Muscle of leg (tissue), 3 donors: ENCODE measurements at regions not wholly inside any gene's neighbourhood (a gene's known extent, or its start where the extent isn't known, plus 50 kb on each side); places are given as distances from the start of the nearest gene placed in this dataset.
"Not testable (repeated sequence)": the region's sequence is repeated elsewhere in the genome, so short reads cannot be mapped to it uniquely, and the experiment has no call there.

Source experiments
- DNase-seq: peaks from one replicate; pipeline ENCODE4 v3.0.0; 2013
- H3K27ac ChIP-seq: one replicate; pipeline ENCODE4 v1.5.1; 2013; ENCODE audit warnings: mild to moderate bottlenecking, low read length, control low read depth
- H3K27me3 ChIP-seq: one replicate; pipeline ENCODE4 v1.6.1; 2013; ENCODE audit warnings: low read length; ENCODE audit not compliant: control insufficient read depth, insufficient read depth
- H3K36me3 ChIP-seq: one replicate; pipeline ENCODE4 v1.6.1; 2013; ENCODE audit warnings: low read length; ENCODE audit not compliant: control insufficient read depth, insufficient read depth
- H3K4me1 ChIP-seq: one replicate; pipeline ENCODE4 v1.6.1; 2013; ENCODE audit warnings: low read length; ENCODE audit not compliant: control insufficient read depth, insufficient read depth
- H3K4me3 ChIP-seq: one replicate; pipeline ENCODE4 v1.5.1; 2013; ENCODE audit warnings: low read length, control low read depth
- H3K9me3 ChIP-seq: replicated peaks from 2 replicates; pipeline ENCODE4 v1.6.1; 2013; ENCODE audit warnings: low read depth, low read length; ENCODE audit not compliant: control insufficient read depth
- WGBS: methylation state at CpG from one replicate; pipeline ENCODE4 v1.1.5; 2013; ENCODE audit warnings: missing lambda C conversion rate; ENCODE audit not compliant: insufficient coverage; 5-methylcytosine and 5-hydroxymethylcytosine counted together

DNA sequence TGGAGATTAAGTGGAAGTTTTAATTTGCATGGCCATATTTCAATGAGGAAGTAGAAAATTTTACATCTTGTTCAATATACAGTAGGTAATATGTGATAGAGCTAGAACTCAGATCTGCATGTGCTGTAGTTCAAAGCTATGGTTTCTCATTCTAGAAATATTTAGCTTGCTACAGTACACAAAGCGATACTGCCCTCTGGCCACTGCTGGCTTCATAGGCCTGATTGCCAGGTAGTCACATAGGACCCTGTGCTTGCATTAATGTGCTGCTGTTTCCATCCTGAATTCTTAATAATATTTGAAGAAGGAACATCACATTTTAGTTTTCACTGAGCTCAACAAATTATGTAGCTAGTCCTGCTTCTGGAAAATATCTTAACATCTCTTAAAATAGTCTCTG, 87.0 kb downstream of the PLSCR2 start:
- H3K36me3 ChIP-seq = no peaks in the 10 kb centered on the region
- no peak overlapping the region for H3K4me3 ChIP-seq

GRCh38 chr3:146380046-146380445, 89.3 kb downstream of the PLSCR2 start:
- no CpG with 5 or more reads among the region's 2 CpGs for WGBS
- no peaks in the 10 kb centered on the region for H3K9me3 ChIP-seq

More for the DNA sequence above, 87.0 kb downstream of the PLSCR2 start:
- Histone ChIP-seq H3K27ac (no peak overlapping the region), H3K4me1 (no peaks in the 10 kb centered on the region), H3K27me3 (no peaks in the 10 kb centered on the region), H3K9me3 (no peaks in the 10 kb centered on the region)
- DNase-seq = no peak
- WGBS = no CpG with 5 or more reads among the region's 1 CpG

DNA sequence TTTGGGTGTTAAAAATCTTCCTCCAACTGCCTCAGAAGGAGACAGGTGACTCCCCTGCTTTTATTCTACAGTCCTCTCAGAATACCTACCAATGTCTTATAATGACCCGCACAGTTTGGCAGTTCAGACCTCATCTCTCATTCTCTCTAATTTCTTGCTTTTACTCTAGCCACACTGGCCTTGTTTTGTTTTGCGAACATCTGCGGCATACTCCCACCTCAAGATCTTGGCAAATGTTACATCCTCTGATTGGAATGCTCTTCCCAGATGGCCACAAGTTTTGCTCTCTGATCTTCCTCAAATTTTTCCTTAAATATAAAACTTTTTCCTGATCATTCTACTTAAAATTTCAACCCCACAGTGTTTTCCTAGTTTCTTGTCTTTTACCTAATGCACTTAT, 94.1 kb downstream of the PLSCR2 start:
- H3K36me3 ChIP-seq = no peaks in the 10 kb centered on the region
- H3K4me1 ChIP-seq = no peaks in the 10 kb centered on the region
- H3K4me3 ChIP-seq = no peak overlapping the region
- DNase-seq = peak; percentile 65
- H3K27ac ChIP-seq = no peak overlapping the region
- H3K9me3 ChIP-seq = peaks cover 9% of the 10 kb centered on the region
- H3K27me3 ChIP-seq = no peaks in the 10 kb centered on the region
- 41% methylated on average over 3 of the region's 3 CpGs for WGBS

More at GRCh38 chr3:146380046-146380445, 89.3 kb downstream of the PLSCR2 start:
- Histone ChIP-seq H3K27ac (no peak overlapping the region), H3K27me3 (no peaks in the 10 kb centered on the region), H3K36me3 (no peaks in the 10 kb centered on the region), H3K4me1 (no peaks in the 10 kb centered on the region), H3K4me3 (no peak overlapping the region)
- DNase-seq = no peak

DNA sequence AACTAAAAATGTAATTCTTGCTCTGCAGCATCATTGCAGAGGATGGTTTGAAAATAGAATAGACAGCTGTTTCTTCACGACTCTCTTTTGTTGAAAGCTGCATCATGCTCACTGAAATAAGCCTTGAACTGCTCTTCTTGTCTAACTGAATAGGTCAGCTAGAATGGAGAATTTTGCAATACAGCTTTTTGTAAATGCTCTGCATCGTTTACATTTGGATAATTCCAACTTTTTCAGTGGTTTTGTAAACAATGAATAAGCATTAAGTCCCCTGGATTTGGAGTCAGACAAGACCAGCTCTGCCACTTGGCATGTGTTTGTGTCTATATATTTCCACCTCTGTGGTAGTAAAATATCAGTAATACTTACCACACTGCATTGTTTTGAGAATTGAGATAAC, 95.2 kb downstream of the PLSCR2 start:
- no peaks in the 10 kb centered on the region for H3K36me3 ChIP-seq
- H3K27ac ChIP-seq = no peak overlapping the region
- no peak overlapping the region for H3K4me3 ChIP-seq
- no CpG with 5 or more reads among the region's 2 CpGs for WGBS
- no peaks in the 10 kb centered on the region for H3K4me1 ChIP-seq
- peak; percentile 43 for DNase-seq
- H3K27me3 ChIP-seq = no peaks in the 10 kb centered on the region
- peaks cover 9% of the 10 kb centered on the region for H3K9me3 ChIP-seq

GRCh38 chr3:146371902-146372301, 97.5 kb downstream of the PLSCR2 start:
- no peak for DNase-seq
- Histone ChIP-seq H3K9me3 (peaks cover 9% of the 10 kb centered on the region), H3K36me3 (no peaks in the 10 kb centered on the region), H3K4me1 (no peaks in the 10 kb centered on the region), H3K4me3 (no peak overlapping the region), H3K27me3 (no peaks in the 10 kb centered on the region), H3K27ac (no peak overlapping the region)
- no CpG with 5 or more reads among the region's 1 CpG for WGBS

DNA sequence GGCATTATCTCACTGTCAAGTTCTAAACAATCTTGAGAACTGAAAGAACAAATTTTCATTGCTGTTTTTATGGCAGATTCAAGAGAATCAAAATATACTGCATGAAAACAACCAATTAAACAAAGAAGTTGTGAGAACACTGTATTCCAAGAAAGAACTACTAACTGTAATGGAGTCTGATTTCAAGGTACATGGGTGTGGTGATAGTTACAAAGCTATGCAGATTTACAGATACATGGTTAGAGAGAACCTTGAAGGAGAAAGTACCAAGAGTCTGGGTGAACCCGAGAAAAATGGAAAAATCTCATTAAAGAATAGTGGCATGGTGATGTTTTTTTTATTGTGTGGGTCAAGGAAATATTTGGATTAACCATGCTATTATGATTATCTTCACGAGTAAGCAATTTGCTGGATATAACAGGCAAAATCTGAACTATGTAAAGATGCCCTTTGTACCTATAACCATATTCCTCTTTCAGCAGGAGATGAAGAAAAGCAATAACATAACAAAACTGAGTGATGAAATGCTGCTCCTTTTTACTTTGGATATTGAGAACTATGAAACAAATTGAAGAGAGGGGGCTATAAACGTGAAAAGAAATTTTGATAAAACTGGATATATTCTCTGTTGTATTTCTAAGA, 100.4 kb downstream of the PLSCR2 start:
- no peaks in the 10 kb centered on the region for H3K27me3 ChIP-seq
- WGBS = 80% methylated on average over 1 of the region's 3 CpGs
- DNase-seq = no peak
- H3K4me1 ChIP-seq = no peaks in the 10 kb centered on the region
- H3K36me3 ChIP-seq = no peaks in the 10 kb centered on the region
- no peak overlapping the region for H3K4me3 ChIP-seq
- H3K9me3 ChIP-seq = peaks cover 9% of the 10 kb centered on the region
- H3K27ac ChIP-seq = no peak overlapping the region

DNA sequence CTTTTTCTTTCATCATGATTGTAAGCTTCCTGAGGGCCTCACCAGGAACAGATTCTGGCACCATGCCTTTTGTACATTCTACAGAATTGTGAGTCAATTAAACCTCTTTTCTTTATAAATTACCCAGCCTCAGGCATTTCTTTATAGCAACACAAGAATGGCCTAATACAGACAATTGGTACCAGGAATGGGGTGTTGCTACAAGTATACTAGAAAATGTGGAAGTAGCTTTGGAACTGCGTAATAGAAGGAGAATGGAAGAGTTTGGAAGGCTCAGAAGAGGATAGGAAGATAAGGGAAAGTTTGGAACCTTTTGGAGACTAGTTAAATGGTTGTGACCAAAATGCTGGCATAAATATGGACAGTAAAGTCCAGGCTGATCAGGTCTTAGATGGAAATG, 108.9 kb upstream of the PLSCR4 start:
- Histone ChIP-seq H3K9me3 (peaks cover 12% of the 10 kb centered on the region), H3K36me3 (no peaks in the 10 kb centered on the region), H3K27me3 (no peaks in the 10 kb centered on the region), H3K27ac (no peak overlapping the region), H3K4me1 (no peaks in the 10 kb centered on the region), H3K4me3 (no peak overlapping the region)
- DNase-seq = no peak
- WGBS = 78% methylated on average over 1 of the region's 1 CpG

- not testable (repeated sequence) for DNase-seq, H3K36me3 ChIP-seq, H3K27me3 ChIP-seq, H3K9me3 ChIP-seq, H3K4me1 ChIP-seq, H3K27ac ChIP-seq, H3K4me3 ChIP-seq
- 61% methylated on average over 3 of the region's 6 CpGs for WGBS
Observed at GRCh38 chr3:146354421-146354820, 103.5 kb upstream of the PLSCR4 start.

- Histone ChIP-seq H3K4me1 (no peaks in the 10 kb centered on the region), H3K36me3 (no peaks in the 10 kb centered on the region), H3K27me3 (no peaks in the 10 kb centered on the region), H3K4me3 (no peak overlapping the region), H3K27ac (no peak overlapping the region), H3K9me3 (no peaks in the 10 kb centered on the region)
- DNase-seq = no peak
- WGBS = no CpG with 5 or more reads among the region's 2 CpGs
Observed at GRCh38 chr3:146350852-146351251, 99.9 kb upstream of the PLSCR4 start.

DNA sequence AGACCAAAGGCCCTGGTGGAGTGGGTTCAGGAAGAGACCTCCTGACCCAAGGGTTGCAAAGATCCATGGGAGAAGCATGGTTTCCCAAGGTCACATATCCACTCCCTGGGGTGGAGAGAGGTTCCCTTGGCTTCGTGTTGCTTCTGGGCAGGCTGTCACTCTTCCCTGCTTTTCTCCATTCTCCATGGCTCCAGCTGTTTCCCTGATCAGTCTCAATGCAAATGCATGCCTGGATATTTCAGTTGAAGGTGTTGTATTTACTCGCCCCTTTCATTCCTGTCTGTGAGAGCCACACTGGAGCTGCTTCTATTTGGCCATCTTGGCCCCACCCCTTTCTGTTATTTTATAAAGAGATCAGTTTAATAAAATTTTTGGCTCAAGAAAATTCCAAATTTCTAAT, 95.0 kb upstream of the PLSCR4 start:
- no peaks in the 10 kb centered on the region for H3K9me3 ChIP-seq
- no peaks in the 10 kb centered on the region for H3K4me1 ChIP-seq
- no peak for DNase-seq
- no peak overlapping the region for H3K4me3 ChIP-seq
- no peaks in the 10 kb centered on the region for H3K36me3 ChIP-seq
- no CpG with 5 or more reads among the region's 2 CpGs for WGBS
- no peak overlapping the region for H3K27ac ChIP-seq
- no peaks in the 10 kb centered on the region for H3K27me3 ChIP-seq

- WGBS = no CpG with 5 or more reads among the region's 2 CpGs
- no peaks in the 10 kb centered on the region for H3K36me3 ChIP-seq
- no peaks in the 10 kb centered on the region for H3K4me1 ChIP-seq
- no peaks in the 10 kb centered on the region for H3K27me3 ChIP-seq
- H3K4me3 ChIP-seq = no peak overlapping the region
- no peak overlapping the region for H3K27ac ChIP-seq
- DNase-seq = peak; percentile 15
- no peaks in the 10 kb centered on the region for H3K9me3 ChIP-seq
Observed at GRCh38 chr3:146343551-146343950, 92.6 kb upstream of the PLSCR4 start.
